ENCODE measurements at regions not wholly inside any gene's neighbourhood (a gene's known extent, or its start where the extent isn't known, plus 50 kb on each side); places are given as distances from the start of the nearest gene placed in this dataset.
A peak's percentile ranks its signal among the peaks of the same experiment; 100 is the strongest.

DNA sequence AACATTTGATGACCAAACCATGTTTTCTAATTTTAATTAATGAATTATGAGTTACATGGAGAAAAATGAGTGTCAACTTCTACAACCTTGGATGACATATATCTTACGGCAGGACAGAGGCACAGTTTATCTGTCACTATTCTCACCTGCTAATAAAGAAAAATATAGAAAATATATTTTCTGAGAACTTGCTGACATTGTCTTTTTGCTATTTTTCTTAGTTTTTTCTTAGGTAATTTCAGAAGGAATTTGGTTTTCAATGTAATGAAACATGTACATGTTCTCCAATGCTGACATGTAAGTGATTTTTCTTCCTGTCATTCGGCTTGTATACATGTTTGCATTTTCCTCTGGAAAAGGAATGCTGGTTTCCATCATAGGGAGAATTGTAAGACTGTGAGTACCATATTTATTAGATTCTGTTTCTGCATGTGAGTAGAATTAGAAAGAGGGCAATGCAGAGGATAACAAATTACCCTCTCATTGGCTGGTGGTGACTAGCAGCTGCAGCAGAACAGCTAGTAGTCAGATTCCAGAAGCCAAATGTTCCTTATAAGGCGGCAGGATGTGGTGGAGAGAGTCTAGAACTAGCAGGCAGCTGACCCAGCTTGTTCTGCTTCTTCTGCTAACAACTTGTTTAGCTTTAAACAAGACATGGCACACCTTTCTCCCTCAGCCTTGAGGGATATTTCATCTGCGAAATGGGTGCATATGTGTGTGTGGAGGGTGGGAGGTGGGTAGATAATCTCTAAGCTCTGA, 132.8 kb upstream of the SPACA1 start:
- no peak for DNase-seq (ENCODE audit: low read depth)
- TF ChIP-seq, protein P1, sequence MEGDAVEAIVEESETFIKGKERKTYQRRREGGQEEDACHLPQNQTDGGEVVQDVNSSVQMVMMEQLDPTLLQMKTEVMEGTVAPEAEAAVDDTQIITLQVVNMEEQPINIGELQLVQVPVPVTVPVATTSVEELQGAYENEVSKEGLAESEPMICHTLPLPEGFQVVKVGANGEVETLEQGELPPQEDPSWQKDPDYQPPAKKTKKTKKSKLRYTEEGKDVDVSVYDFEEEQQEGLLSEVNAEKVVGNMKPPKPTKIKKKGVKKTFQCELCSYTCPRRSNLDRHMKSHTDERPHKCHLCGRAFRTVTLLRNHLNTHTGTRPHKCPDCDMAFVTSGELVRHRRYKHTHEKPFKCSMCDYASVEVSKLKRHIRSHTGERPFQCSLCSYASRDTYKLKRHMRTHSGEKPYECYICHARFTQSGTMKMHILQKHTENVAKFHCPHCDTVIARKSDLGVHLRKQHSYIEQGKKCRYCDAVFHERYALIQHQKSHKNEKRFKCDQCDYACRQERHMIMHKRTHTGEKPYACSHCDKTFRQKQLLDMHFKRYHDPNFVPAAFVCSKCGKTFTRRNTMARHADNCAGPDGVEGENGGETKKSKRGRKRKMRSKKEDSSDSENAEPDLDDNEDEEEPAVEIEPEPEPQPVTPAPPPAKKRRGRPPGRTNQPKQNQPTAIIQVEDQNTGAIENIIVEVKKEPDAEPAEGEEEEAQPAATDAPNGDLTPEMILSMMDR (IDR thresholded peaks at IDR 0.05; ENCODE audit: low read length, missing control alignments) = no peak
- no peak overlapping the region for H3K4me3 ChIP-seq (replicated peaks; ENCODE audit: low read depth, low read length)

DNA sequence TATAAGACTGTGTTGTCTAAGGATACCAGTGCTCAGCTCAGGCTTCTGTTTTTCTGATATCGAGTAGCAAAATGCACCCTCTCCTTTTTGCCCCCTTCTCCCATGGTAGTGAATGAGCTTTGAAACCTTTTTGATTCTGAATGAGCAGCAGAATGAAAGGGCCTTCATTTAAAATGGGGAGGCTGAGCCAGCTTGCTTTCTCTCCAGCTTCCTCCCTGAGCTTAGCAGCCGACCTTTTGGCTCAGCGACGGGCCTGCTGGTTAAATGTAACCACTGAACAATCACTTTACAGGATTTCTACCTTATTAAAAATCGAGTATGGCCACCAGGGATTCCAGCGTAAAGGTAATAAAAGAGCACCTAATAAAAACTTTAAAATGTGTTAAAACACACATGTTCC, 133.7 kb upstream of the SPACA1 start:
- H3K4me3 ChIP-seq (replicated peaks; ENCODE audit: low read depth, low read length) = no peak overlapping the region
- TF ChIP-seq, protein P1 (IDR thresholded peaks at IDR 0.05; ENCODE audit: low read length, missing control alignments) = no peak
- no peak for DNase-seq (ENCODE audit: low read depth)

DNA sequence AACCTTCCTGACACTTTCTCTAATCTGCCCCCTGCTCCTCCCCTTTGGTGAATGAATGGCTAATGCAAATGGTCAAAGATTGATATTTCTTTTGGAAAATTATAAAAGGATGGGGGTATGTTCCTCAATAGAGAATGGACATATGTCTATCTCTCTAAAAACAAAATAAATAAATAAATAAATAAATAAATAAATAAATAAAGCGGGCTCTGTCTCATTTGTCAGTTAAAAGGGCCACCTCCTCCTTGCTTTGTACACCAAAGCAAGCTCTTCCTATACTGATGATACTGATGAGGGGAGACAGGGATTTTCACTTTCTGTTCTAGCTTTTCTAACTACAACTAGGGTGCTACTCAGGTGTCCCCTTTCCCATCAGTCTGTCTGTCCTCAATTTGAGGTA, 135.5 kb upstream of the SPACA1 start:
- H3K4me3 ChIP-seq (replicated peaks; ENCODE audit: low read depth, low read length) = no peak overlapping the region
- DNase-seq (ENCODE audit: low read depth) = no peak
- TF ChIP-seq, protein P1 (IDR thresholded peaks at IDR 0.05; ENCODE audit: low read length, missing control alignments) = no peak

DNA sequence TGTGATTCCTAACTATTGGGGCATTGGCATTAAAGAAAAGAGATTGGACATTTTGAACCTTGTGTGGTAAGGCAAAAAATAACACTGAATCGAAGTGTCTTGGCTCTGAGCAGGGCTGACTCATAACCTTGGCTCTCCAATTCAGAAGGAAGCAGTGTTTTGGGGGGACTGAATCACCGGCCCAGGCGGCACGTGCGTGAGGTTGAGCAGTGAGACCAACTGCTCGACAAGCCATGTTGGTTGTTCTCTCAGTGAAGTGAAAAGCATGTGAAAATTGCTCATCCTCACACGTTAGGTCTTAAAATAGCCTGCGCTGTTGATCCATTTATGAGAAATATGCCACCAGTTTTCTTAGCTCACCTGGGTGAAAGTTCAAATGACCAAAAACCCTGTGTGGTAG, 137.8 kb upstream of the SPACA1 start:
- TF ChIP-seq, protein P1 (IDR thresholded peaks at IDR 0.05; ENCODE audit: low read length, missing control alignments) = no peak
- peak; percentile 50 for DNase-seq (ENCODE audit: low read depth)
- no peak overlapping the region for H3K4me3 ChIP-seq (replicated peaks; ENCODE audit: low read depth, low read length)

DNA sequence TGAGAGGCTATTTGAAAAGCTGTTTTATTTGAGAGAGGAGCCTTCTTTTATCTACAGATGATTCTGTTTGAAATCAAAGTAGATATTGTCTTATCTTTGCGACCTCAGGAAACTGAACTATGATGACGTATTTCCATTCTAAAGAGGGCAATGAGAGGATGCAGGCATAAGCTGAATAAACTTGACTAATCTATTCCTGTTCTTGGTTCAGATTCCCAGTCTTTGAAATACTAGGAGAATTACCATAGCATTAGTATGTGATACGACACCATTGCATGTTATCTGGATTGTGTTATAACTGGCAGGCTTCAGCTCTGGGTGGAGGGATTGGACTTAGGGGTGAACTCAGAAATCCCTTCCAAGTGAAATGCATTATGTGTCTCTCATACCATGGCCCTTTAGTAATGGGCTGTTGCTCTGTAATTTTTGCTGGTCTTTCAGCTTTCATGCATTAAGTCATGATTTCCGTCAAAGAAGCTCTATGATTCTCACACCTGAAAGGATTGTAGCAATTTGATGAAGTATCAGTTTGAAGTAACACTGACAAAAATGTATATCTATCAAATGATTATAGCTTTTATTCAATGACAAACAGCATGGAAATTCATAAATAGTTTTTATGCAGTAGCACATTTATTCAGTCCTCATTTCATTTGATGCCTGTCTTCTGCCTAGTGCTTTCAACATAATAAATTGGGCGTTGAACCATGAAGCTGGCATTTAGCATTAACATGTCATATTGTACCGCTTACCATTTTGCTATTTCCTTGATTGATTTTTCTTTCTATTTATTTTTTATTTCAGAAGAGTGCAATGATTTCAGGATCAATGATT, 138.4 kb upstream of the SPACA1 start:
- no peak for DNase-seq (ENCODE audit: low read depth)
- no peak overlapping the region for H3K4me3 ChIP-seq (replicated peaks; ENCODE audit: low read depth, low read length)
- TF ChIP-seq, protein P1 (IDR thresholded peaks at IDR 0.05; ENCODE audit: low read length, missing control alignments) = no peak

DNA sequence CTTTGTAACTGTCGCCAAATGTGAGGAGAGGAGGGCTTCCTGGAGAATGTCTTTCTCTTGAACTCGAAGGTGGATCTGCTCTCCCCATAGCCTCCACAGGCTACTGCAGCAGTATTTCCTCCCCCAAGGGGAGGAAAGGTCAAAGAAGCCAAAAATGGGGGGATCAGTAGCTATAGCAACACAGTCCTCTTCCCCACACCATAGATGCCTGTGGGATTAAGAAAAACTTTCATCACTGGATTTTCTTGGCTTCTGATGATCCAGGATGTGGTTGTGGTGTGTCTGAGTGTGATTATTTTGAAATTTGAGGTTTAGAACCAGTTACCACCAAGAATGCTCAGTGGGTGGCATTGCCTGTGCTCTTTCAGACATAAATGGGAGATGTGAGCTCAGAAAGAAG, 140.1 kb upstream of the SPACA1 start:
- peak; percentile 30 for DNase-seq (ENCODE audit: low read depth)
- TF ChIP-seq, protein P1 (IDR thresholded peaks at IDR 0.05; ENCODE audit: low read length, missing control alignments) = no peak
- H3K4me3 ChIP-seq (replicated peaks; ENCODE audit: low read depth, low read length) = no peak overlapping the region

Measured in fibroblast of pulmonary artery (primary cell).